Right renal cortex interstitium (tissue), 3 donors: ENCODE measurements at regions not wholly inside any gene's neighbourhood (a gene's known extent, or its start where the extent isn't known, plus 50 kb on each side); places are given as distances from the start of the nearest gene placed in this dataset.
"Not testable (repeated sequence)": the region's sequence is repeated elsewhere in the genome, so short reads cannot be mapped to it uniquely, and the experiment has no call there.

Experiments used
- DNase-seq, 3 donors: peaks; one replicate each; pipeline ENCODE4 v3.0.0-alpha.2; 2013; ENCODE audit warnings: low read depth in 3 of 3, low spot score in 2 of 3

DNA sequence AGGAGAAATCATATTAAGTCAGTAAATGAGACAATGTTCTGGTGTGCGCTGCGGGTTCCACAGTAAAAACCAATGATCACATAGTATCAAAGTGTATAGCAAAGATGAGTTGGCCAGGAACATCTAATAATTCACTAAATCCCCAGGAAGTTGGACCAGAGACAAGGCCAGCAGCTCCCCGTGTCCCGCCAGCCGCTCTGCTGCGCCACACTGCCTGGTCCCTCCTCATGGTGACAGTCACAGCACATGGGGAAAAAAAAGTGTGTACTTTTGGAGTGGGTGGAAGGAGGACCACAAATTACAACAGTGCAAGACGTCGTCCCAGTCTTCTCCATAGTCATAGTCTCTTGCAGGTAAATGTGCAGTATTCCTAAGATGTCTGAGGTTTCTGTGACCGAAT lies 239.0 kb upstream of the RNF32 start:
- no peak for DNase-seq

DNA sequence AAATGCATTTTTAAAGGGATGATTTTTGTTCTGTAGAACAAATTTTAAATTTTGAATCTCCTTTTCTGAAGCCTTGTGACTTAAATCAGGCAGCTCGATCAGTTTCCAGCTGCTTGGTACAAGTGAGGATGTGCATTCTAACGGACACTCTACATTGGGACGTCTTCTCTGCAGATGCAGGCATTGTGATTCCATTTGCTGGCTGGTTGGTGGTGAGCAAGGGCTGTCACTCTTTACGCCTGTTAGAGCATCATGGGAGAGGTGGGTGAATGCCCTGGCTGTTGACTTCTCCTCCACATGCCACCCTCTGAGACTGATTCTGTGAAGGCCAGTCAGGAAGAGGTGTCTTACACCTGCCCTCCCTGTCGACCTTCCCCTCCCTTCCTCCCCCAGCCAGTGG lies 240.5 kb upstream of the RNF32 start:
- DNase-seq = no peak

DNA sequence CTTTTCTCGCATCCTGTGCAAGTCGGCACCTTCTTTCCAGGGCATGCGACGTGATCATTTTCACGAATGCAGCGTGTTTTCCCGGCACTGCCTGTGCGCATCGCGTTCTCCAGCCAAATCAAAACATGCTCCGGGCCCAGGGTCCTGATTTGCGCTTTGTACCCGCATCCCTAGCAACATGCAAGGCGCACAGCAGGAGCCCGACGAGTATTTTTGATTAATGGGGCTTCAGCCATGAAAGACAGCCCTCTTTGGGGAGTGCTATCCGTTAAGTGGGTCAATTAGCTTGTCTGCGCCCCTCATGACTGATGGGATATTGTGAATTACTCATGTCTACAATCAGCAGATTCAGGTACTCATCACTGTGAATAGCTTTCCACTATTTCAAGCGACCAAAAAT lies 243.3 kb upstream of the RNF32 start:
- no peak for DNase-seq

DNA sequence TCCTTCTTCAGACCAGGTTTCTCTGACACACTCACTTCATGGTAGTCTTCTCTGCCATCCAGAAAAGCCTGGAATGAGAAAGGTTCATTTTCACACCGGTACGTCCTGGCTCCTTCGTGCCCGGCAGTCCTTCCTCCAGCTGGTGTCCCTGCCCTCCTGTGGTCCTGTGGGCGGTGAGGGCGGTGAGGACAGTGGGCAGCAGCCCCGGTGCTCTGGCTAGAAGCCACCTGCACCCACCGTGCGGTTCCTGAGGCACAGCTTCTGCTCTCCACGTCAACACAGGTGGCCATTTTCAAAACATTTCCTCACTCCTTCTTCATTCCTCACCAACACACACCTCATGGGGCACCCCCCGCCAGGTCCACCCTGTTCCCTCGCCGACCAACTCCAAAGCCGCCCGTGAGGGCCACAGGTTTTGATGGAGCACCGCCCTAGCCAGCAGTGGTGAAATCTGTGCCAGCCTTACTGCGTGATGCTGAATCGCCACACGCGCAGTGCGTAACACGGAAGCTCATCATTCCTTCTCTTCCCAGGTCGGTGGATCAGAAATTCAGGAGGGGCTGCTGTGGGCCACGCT lies 251.4 kb upstream of the RNF32 start:
- DNase-seq = no peak

DNA sequence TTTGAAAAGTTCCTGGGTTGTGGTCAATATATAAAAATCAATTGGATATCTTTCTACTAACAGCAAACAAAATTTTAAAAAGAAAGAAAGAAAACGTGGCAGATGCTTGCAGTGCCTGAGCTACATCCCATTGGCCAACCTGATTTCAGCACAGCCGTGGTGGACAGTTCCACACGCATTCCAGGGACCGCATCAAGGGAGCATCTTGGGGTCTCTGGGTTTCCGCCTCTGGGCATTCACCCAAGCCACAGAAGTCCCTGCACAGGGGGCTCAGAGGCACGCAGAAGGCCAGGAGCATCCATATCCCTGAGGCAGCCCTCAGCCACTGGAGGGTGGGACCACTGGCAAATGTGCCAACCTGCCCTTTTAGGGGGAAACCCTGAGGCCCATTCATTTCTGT lies 254.5 kb upstream of the RNF32 start:
- DNase-seq = peak; percentile 12 to 49 (median 25)

DNA sequence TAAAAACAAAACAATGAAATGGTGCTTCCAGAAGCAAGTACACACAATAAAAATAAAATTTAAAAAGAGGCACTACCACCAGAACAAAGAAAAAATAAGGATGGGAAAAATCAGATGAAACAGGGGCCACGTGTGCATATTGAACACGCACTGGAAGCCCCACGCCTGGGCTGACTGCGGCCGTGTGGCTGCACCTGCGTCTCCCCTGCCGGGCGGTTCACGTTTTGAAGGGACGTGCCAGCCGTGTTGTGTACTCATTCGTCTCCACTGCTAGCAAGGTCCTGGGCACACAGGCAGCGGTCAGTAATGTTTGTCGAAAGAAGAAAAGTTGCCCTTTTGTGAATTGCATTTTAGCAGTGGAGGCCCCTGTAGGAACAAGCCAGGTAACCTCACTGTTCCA lies 255.9 kb upstream of the RNF32 start:
- no peak for DNase-seq

DNA sequence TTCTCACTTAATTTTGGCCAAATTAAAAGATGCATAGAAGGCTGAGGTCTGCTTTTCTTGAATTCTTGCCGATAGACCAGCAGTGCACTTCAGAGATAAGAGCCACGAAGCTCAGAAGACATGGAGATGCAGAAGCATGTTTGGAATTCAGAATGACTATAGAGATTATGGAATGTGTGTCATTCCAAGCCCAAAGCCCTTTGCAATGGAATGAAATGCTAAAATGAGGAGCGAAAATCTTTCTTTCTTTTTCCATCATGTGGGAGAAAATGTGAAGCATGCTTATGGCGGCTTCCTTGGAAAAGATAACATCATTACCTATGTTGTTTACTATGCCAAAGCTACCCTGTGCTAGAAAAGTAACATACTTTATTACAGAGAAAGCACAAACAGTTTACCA lies 257.0 kb upstream of the RNF32 start:
- no peak for DNase-seq

DNA sequence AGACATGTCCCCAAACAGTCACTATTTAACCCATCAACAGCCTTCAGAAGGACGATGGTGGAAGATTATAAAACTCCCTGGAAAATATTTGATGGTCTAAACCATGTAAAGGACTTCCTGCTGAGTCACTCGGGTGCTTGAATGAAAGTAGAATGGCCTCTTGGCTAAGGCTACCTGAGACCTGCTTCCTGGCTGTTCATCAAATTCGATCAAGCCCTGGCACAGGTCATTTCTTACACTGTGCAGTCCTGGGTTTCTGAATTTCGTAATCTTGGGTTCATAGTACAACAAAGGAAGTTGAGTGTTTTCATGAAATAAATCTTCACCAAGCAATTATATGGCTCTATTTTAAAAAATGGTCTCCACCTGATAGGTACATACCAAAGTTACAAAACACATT lies 260.3 kb upstream of the RNF32 start:
- no peak for DNase-seq

DNA sequence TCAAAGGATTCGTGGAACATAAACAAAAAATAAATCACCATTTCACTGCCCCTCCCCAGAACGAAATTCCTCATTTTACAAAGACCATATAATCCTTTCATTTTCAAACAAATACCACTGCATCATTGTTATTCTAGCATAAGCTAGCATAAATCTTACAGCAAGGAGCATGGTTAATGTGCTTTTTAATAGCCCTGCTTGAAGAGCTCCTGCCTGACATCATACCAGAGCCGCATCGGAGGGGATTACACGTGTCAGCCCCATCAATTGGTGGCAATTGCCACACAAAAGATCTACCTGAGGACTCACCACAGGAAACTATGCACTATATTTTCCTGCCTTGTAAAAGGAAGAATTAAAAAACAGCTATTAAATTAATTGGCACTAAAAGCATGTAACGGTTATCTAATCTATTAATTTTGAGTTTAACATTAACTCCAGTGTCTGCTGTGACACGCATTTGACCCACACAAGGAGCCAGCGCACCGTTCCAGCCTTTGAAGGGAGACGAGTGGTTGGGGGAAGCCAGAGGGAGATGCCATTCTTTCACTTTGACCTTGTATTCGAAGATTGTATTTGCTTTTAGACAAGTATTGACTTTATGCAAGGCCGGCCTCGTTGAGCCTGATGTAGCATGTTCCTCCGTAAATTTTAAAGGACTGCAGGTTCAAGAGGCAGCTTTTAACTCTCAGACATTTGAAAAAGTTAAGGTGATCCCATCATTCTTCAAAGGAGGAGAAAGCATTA lies 261.1 kb upstream of the RNF32 start:
- DNase-seq = peak in 1 of 3 donors; percentile 0

DNA sequence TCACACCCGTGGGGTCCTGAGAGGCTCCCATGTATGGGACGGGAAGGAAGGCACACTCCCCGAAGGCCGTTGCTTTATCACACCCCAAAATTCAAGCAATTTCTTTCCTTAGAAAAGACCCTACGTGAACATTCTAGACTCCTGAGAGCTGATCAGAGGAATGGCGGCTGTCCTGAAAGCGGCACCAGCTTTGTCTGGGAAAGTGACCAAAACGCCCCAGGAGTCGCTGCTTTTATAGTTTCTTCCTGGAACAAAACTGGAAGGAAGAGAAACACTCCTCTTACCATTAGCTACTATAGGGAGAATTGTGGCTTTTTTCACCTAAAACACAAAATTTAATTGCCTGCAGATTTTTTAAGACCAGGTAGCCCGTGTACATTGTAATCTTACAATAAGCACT lies 261.8 kb upstream of the RNF32 start:
- no peak for DNase-seq

DNA sequence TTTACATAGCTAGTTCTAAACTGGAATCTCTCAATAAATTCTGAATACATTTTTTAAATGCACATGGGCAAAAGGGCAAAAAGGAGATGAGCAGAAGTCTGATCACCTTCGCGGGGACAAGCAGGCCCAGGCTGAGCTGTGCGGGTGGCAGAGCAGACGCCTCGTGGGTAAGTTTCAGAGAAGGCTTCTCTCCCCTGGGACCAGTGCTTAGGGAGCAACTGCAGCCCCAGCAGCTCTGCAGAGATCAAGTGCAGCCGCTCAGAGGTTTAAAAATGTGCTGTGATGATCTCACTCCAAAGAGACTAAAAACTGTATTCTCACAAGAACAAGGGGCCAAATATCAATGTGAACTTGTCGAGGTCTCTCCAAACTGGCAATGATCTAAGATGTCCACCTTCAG lies 264.3 kb upstream of the RNF32 start:
- DNase-seq = no peak

DNA sequence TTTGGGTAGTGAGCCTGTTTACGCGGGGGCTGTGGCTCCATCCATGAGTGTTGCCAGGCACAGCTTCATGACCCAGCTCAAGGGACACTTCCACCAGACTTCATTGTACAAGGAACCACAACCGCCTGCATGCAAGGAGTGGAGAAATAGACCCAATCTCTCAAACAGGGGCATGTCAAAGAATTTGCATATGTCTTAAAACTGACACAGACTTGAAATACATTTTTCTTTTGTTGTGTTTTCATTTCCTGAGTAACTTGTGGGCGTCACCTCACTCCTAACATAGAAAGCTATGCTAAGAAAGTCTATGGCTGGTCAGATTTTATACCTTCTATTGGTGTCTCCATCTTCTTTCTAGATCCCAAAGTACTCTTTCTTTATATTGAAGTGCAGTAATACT lies 266.2 kb upstream of the RNF32 start:
- DNase-seq = no peak

DNA sequence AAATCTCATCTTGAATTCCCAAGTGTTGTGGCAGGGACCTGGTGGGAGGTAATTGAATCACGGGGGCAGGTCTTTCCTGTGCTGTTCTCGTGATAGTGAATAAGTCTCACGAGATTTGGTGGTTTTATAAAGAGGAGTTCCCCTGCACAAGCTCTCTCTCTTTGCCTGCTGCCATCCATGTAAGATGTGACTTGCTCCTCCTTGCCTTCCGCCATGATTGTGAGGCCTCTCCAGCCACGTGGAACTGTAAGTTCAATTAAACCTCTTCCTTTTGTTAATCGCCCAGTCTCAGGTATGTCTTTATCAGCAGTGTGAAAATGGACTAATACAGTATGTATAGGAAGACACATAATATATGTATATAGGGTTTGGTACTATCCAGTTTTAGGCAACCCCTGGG lies 270.6 kb upstream of the RNF32 start:
- not testable (repeated sequence) for DNase-seq

DNA sequence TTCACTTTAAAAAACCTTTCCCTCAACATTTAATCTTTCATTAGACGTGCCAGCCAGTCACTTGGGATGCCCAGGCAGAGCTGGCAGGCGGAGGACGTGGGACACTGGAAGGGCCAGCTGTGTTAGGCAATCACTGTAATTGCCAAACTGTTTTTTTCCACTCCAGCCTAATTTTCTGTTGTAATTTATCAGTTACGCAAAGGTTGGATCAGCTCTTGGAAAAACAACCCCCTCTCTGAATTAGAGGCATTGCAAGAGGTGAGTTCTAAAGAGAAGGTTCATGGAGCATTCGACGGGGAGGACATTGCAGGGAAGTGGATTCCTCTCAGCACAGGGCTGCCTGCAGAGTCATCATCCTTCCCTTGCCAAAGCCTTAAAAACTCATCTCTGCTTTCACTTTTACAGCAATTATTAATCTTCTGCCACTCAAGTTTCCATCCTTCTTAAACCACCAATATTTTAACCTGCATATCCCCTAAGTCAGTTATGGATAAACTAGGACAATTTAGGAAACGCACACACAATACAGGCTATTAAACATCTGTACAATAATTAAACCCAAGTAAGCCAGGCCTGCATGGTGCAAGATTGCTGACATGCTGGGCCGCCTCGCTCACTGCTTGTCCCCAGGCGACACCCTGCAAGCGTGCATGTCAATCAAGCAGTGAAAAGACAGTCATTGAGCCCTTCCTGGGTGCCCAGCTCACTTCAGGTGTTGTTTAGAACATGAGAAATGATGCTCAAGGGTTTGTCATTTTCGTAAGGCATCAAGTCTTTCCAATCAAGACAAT lies 272.3 kb upstream of the RNF32 start:
- no peak for DNase-seq

DNA sequence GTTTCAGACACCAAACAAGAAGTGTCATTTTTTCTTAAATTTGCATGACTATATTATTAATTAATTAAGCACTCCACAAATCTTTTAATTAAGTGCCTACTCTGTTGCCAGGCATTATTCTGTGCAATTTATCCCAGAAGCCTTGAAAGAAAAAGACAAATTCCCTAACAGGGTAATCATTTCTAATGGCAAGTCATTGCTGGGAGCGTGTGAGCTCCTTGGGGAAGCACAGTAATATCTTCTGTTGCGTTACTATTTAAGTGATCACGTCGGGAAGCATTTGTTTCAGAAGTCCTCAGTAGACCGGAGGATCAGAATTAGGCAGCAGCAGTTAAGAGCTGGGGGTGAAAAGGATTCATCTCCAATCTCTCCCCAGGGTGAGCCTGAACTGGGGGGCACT lies 276.8 kb upstream of the RNF32 start:
- no peak for DNase-seq

DNA sequence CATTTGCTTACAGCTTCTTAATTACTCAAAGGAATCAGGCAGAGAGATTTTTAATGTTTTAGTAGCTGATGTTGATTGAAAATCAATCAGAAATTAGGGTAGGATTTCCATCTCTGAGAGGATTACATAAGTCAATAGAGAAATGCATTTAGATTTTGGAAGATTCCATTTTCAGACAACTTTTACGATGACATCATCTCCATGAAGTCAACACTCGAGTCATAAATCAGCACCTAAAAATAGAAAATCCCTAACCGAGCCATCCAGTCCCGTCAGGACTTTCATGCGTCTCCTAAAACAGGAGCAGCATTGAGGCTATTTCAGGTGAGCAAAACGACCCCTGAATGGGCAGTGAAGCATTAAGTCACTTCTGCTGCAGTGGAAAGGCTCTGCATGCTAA lies 279.7 kb upstream of the RNF32 start:
- no peak for DNase-seq

DNA sequence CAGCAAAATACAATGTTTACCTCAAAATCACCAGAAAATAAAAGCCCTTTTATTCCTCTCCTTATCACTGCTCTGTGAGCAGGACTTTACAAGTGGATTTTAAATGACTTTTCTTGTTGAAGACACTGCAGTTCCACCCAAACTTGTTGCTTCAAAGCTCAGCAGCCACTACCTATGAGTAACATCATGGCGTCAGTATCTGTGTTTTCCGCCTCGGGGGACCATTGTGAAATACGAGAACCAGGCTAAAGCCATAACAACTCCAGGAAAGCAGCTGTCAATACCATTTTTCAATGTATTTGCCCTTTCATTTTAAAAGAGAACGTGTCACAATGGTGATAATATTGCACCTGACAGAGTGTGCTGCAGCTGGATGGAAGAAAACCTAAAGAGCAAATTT lies 284.0 kb upstream of the RNF32 start:
- DNase-seq = no peak

DNA sequence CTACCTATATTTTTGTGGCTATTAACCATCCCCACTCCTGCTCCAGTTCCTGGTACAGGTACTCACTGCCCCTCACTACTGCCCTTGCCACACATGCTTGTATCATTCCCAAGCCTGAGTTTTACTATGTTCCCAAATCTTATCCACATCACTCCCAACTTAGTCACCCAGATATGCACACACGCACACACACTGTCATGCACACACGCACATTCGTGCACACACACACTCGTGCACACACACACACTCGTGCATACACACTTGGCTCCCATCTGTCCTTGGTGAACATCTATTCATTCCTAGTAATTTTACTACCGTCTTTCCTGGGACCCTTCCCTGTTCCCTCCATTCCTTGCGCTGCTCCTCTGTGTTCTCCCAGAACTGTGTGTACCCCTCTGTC lies 287.2 kb upstream of the RNF32 start:
- DNase-seq = no peak

DNA sequence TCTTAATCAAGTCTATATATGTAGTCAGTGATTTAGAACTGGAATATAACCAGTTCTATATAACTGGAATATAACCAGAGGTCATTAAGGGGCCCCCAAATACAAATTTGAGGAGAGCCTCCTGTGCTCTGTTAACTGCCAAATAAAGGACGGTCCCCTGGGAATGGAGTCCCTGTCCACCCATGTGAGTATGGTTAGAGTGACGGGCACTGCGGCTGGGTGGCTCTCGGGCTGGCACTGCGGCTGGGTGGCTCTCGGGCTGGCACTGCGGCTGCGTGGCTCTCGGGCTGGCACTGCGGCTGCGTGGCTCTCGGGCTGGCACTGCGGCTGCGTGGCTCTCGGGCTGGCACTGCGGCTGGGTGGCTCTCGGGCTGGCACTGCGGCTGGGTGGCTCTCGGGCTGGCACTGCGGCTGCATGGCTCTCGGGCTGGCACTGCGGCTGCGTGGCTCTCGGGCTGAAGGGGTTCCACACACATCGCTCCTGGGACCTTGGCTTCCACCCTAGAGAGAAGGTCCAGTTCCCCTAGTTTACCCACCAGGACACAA lies 292.8 kb upstream of the RNF32 start:
- DNase-seq = not testable (repeated sequence)

DNA sequence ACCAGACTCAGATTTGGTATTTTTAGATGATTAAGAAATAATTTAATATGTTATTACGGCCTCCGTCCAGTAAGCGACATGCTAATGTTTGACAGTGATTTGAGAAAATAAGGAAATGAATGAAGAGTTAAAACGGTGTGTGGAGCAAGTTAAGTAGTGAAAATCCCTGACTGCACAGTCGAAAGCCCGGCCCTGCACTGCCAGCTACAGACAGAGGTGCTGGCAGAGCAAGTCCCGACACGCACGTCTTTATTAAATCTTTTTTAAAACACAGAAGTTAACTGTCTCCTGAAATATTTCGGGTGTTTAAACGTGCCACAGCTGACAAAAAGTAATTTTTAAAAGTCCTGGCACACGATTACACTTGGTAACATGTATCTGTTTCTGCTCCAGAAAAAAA lies 293.4 kb upstream of the RNF32 start:
- no peak for DNase-seq

DNA sequence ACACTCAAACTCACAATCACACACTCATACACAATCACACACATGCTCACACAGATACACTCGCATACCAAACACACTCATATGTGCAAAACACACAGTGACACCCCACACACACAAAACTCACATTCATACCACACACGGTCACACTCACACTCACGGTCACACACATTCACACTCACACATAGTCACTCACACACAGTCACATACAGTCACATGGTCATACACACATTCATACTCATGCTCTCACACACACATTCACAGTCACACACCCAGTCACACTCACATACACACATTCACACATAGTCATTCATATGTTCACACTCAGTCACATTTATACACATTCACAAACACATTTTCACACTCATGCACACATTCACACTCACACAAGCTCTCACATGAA lies 296.0 kb upstream of the RNF32 start:
- no peak for DNase-seq

DNA sequence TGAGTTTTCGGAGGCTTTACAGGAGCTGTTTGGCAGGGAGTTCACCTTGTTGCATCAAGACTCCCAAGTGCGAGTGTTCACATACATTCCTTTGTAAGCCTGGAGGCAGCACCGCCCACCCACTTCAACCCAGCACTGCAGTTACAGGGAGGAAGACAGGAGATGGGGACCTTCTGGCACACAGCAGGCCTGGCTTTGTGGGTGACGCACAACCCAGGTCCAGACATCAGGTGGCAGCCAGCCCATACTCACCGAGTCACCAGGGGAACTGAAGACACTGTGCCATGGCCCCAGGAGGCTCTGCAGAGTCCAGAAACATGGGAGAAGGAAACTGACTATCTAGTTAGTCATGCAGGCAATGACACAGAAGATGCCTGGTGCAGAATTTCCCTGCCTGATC lies 305.9 kb upstream of the RNF32 start:
- no peak for DNase-seq
